Renal pelvis (tissue), 1 donor: ENCODE measurements at regions not wholly inside any gene's neighbourhood (a gene's known extent, or its start where the extent isn't known, plus 50 kb on each side); places are given as distances from the start of the nearest gene placed in this dataset.

ENCODE experiments used
- DNase-seq: peaks from one replicate; pipeline ENCODE4 v3.0.0-alpha.2; 2013

DNA sequence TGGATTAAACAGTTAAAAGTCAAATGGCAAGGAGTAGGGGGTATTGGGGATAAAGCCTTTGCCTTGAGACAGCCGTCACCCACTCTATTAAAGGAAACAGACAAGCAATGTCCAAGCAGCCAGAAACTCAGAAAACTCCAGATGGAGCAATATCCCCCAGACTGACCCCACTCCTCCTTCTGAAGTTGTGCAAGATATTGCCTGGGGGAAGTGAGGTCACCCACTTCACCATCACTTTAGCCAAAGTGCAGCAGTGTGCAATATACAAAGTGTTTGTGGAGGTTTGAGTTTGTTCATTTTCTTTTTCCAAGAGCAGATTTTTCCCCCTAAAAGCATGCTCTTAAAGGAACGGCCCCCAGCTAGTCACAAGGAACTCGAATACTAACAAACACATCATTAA is 125.1 kb downstream of the ETS2 start:
- no peak for DNase-seq

- DNase-seq = no peak
Measured at GRCh38 chr21:38930066-38930465, 124.3 kb downstream of the ETS2 start.

DNA sequence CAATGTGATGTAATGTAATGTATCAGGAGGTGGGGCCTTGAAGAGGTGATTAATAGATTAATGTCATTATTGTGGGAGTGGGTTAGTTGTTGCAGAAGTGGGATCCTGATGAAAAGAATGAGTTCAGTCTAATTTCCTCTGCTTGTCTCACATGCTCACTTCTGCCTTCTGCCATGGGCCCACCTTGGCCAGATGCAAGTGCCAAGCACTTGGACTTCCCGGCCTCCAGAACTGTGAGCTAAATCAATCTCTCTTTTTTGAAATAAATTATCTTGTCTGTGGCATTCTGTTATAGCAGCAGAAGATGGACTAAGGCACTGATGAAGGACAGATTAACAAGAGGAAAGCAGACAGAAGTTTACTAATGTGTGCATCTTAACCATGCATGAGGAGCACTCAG is 123.9 kb downstream of the ETS2 start:
- no peak for DNase-seq

DNA sequence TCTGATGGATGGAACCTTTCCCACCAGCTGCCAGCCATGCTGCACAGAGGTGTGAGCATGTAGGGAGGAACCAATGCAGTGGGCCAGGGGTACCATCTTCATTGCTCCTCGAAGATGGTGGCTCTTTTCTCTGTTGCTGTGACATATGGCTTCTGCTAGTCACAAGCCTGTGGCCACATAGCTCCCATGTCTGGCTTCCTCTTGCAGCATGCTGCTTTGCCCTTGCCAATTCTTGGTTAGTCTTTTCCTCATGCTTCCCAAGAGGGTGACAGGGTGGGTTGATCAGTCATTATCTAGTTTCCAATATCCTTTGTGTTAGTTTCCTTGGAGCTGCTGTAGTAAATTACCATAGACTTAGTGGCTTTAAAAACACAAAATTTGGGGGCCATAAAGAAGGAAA is 123.4 kb downstream of the ETS2 start:
- no peak for DNase-seq

DNA sequence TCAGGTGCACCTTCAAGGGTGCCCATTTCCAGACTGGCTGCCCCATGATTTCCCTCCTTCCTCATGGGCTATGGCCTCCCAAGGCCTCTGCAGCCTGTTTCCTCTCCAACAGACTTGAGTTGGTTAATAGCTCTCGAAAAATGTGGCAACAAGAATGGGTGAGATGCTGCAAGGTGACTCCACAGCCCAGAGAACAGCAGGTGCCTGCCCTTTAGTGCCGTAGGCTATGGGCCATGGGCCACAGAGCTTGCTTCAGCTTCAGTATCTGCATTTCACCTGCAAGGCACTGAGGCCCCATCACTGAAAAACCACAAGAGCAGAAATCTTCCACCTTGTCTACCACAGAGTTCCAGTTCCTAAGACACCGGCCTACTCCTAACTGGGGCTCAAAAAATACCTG is 122.0 kb downstream of the ETS2 start:
- no peak for DNase-seq

GRCh38 chr21:38925923-38926322 is 120.2 kb downstream of the ETS2 start:
- no peak for DNase-seq

GRCh38 chr21:38925478-38925877 is 119.7 kb downstream of the ETS2 start:
- DNase-seq = no peak

- DNase-seq = no peak
Measured at GRCh38 chr21:38924954-38925353, 119.2 kb downstream of the ETS2 start.

- no peak for DNase-seq
Measured at GRCh38 chr21:38923429-38923828, 117.7 kb downstream of the ETS2 start.

DNA sequence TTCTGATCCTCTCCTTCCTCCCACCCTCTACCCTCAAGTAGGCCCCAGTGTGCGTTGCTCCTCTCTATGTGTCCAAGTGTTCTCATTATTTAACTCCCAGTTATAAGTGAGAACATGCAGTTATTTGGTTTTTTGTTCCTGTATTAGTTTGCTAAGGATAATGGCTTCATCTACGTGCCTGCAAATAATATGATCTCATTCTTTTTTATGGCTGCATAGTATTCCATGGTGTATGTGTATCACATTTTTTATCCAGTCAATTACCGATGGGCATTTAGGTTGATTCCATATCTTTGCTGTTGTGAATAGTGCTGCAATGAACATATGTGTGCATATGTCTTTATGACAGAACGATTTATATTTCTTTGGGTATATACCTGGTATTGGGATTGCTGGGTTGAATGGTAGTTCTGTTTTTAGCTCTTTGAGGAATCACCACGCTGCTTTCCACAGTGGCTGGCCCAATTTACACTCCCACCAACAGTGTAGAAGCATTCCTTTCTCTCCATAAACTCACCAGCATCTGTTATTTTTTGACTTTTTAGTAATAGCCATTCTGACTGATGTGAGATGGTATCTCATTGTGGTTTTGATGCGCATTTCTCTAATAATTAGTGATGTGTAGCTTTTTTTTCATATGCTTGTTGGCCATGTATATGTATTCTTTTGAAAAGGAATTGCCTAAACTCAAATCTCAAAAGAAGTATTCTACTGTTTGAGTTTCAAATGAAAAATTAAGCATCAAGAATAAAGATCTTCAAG is 116.9 kb downstream of the ETS2 start:
- no peak for DNase-seq

DNA sequence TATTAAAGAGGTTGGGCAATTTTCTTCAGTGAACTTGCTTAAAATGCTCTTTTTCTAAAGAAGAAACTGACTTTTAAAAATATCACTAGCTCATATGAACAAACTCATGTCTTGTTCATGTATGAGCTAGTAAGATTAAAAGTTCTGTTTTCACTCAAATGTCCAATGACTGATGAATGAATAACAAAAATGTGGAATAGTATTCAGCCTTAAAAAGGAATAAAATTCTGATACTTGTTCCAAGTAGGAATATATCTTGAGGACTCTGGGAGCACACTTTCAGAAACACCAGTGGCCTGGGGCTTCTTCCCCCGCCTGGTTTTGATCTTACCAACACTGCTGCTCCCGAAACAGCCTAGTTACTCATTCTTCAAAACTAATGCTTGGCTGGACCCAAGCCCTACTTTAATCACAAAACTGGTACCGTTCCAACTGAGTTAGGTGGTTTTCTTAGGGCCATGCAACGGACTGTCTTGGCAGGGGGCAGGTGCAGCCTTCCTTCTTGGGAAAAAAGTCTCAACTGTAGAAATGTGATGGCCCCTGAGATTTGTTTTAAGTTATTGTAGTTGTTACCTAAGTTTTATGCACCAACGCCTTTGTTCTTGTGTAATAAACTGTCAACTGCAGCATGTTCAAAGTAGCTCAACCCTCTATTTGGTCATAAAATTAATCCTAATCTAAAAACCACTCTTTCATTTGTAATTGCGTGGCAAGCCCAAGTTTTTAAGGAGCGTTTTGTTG is 116.0 kb downstream of the ETS2 start:
- no peak for DNase-seq

DNA sequence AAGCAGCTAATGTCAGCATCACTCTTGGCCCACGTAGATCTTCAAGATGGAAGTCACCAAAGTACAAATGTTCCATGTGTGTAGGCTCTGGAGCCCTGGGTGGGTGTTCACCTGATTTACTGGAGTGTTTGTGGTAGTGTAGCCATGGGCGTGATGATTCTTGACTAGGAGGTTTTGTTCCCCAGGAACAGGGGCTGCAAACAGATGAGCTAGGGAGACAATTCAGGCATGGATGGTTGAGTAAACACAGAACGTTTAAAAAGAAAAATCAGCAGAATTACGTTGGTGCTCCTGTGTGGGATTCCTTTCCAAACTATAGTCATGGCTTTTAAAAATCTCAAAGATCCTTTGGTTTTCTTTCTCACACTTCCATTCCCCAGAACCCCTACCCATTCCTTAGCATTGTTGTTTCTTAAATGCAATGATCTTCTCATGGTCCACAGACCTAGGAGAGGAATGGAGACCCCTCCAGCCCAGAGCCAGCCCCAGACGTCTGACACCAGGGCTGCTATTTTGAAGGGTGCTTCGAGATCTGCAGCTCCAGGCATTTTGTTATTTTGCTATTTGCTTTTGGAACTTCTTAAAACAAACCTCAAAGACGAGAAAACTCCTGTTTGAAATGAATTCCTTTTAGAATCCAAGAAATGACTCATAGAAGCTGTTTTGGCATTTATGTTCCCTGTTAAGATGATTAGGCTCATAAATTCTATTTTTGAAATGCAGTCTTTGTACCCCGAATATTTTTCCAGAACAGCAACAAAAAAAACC is 115.1 kb downstream of the ETS2 start:
- no peak for DNase-seq

- DNase-seq = no peak
Measured at GRCh38 chr21:38918607-38919346, 113.0 kb downstream of the ETS2 start.

DNA sequence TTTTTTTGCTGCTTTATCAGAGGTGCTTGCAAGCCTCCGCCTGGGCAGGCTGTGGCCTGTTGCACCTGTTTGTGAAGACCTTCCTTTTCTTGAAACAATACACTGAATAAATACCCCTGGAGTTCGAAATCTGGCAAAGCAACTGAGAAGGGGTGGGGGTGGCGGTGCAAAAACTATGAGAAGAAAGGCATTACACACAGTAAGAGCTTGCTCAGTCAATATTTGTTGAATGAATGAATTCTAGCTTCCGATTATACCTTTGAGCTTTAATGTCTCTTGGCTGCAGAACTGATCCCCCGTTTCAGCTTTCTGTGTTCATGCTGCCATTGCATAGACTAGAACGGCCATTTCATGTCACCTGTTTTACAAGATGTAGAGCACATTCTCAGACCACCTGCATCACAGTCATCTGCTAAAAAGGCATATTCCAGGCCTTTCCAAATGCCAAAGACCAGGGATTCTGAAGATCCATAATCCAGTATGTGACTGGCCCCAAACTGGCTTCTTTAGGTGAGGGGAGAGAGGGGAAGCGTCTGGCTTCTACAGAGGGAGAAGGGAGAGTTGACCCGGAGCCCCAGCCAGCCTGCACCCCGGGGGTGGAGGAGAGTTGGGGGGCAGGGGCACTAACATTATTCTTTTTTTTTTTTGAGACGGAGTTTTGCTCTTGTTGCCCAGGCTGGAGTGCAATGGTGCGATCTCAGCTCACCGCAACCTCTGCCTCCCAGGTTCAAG is 111.5 kb downstream of the ETS2 start:
- DNase-seq = no peak

DNA sequence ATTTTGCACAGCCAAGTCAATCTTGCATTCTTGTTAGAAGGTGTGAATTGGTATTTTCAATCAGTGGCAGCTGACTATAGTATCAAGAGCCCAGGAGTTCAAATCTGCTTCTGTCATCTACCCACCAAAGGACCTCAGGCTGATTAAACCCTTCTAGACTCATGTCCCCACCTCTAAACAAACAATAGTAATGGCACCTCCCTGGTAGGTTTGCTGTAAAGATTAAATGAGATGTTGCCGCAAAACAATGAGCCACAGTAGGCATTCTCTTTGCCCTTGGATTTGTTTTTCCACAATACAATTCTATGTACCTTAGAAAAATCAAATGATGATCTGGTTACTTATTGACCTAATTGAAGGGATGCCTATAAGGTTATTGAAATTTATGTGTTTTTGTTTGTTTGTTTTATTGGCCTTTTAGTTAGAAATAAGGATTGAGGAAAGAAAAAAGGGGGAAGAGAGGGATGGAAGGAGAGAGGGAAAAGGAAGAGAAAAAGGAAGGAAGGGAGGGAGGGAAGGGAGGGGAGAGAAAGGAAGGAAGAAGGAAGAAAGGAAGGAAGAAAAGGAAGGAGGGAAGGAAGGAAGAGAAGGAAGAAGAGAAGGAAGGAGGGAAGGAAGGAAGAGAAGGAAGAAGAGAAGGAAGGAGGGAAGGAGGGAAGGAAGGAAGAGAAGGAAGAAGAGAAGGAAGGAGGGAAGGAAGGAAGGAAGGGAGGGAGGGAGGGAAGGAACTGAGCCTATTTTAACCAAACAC is 110.7 kb downstream of the ETS2 start:
- DNase-seq = no peak

GRCh38 chr21:38915546-38915945 is 109.8 kb downstream of the ETS2 start:
- DNase-seq = no peak

DNA sequence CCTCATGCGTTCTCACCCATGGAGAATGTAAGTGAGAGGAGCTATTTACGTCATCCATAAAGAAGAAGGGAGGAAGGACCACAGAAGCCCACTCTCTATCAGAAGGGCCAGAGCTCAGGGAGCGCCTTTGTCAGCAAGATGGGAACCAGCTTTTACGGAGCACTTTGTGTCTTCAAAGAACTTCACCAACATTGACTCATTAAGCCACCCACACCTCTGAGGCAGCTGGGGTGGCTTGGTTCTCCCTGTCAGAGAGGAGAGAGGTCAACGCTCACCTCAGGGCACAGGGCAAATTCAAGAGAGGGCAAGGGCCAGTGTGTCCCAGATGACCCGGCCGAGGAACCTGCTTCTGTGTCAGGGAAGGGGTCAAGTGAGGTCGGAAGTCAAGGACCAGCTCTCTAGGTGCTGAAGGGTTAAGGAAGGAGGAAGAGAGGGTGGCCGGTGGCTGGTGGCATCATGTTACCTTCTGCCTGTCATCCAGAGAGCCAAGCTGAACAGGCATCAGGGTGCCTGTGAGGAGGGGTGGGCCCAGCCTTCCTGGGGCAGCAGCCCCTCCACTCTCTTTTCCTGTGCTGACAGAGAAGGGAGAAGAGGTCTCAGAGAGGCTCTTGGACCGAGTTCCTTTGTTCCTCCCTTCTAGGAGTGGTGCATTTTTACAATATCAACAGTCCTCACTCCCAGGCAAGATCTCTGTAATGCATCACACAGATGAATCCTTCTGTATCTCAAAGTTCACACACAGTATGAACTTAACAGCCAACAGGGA is 109.0 kb downstream of the ETS2 start:
- no peak for DNase-seq

DNA sequence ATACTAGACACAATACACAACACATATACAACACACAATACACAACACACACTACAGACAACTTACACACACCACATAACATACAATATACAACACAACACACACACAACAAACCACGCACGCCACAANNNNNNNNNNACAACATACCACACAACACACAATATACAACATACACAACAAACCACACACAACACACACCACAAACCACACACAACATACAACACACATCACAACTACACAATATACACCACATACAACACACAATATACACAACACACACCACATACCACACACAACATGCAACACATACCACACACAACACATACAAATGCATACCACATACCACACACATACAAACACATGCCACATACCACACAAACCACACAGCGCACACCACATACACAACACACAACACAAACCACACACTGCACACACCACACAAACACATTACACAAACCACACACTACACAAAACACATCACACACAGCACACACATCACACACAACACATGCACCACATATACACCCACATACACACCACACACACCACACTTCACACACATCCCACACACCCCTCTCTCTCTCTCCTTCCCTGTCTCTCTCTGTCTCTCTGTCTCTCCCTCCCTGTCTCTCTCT is 108.3 kb downstream of the ETS2 start:
- no peak for DNase-seq
